ENCODE measurements at regions not wholly inside any gene's neighbourhood (a gene's known extent, or its start where the extent isn't known, plus 50 kb on each side); places are given as distances from the start of the nearest gene placed in this dataset.

DNA sequence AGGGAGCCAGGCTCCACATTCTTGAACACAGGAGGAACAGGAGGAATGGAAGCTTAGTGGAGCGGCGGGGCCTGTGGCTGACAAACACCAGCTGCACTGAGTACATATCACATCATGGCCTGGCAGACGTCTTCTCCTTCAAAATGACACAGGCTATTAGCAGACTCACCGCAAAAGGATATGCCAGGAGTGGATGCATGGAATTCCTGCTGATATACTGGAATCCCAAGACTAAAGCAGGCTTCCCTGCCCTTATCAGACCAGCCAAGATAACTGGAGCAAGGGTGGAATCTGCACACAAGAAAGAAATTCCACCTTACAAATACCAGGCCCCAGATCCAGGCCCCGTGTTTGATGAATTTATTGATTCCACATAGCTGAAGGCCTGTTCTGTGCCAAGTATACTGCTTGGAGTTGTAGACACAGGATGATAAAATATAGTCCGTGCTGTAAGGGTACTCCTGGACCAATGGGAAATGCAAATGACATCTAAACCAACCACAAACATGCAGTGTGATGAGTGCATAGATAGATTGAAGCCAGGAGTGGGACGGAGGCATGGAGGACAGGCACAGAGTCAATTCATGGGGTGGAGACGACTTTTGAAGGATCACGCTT is 480.5 kb upstream of the ZMIZ1 start:
- TF ChIP-seq TEAD4 (IDR thresholded peaks at IDR 0.05) (no peak), TCF12 (IDR thresholded peaks at IDR 0.05; ENCODE audit: low read depth) (no peak), CREB1 (IDR thresholded peaks at IDR 0.05; ENCODE audit: low read depth) (no peak), YY1 (IDR thresholded peaks at IDR 0.05; ENCODE audit: low read depth) (no peak), USF1 (IDR thresholded peaks at IDR 0.05) (no peak), CEBPB (IDR thresholded peaks at IDR 0.05) (no peak), EGR1 (IDR thresholded peaks at IDR 0.05) (no peak), FOXM1 (IDR thresholded peaks at IDR 0.05; ENCODE audit: borderline replicate concordance, low read depth) (no peak), MAX (IDR thresholded peaks at IDR 0.05) (no peak)

GRCh38 chr10:78589687-78590086 is 479.1 kb upstream of the ZMIZ1 start:
- TF ChIP-seq EP300 (IDR thresholded peaks at IDR 0.05; ENCODE audit: borderline replicate concordance), result no peak
- TF ChIP-seq FOXM1 (IDR thresholded peaks at IDR 0.05; ENCODE audit: borderline replicate concordance, low read depth), result no peak
- no peak for TF ChIP-seq NFIC (IDR thresholded peaks at IDR 0.05)
- no peak for TF ChIP-seq CEBPB (IDR thresholded peaks at IDR 0.05)
- no peak for TF ChIP-seq ZBTB7A (IDR thresholded peaks at IDR 0.05; ENCODE audit: low read depth)
- TF ChIP-seq TCF12 (IDR thresholded peaks at IDR 0.05; ENCODE audit: low read depth), result no peak
- no peak for TF ChIP-seq EGR1 (IDR thresholded peaks at IDR 0.05)
- no peak for TF ChIP-seq MAX (IDR thresholded peaks at IDR 0.05)
- no peak for TF ChIP-seq TAF1 (IDR thresholded peaks at IDR 0.05; ENCODE audit: low read depth)
- TF ChIP-seq TEAD4 (IDR thresholded peaks at IDR 0.05), result no peak
- no peak for TF ChIP-seq REST (IDR thresholded peaks at IDR 0.05; ENCODE audit: low read depth)
- no peak for TF ChIP-seq USF1 (IDR thresholded peaks at IDR 0.05)
- TF ChIP-seq CREB1 (IDR thresholded peaks at IDR 0.05; ENCODE audit: low read depth), result no peak
- TF ChIP-seq YY1 (IDR thresholded peaks at IDR 0.05; ENCODE audit: low read depth), result no peak
- TF ChIP-seq RAD21 (IDR thresholded peaks at IDR 0.05; ENCODE audit: low read depth), result no peak

DNA sequence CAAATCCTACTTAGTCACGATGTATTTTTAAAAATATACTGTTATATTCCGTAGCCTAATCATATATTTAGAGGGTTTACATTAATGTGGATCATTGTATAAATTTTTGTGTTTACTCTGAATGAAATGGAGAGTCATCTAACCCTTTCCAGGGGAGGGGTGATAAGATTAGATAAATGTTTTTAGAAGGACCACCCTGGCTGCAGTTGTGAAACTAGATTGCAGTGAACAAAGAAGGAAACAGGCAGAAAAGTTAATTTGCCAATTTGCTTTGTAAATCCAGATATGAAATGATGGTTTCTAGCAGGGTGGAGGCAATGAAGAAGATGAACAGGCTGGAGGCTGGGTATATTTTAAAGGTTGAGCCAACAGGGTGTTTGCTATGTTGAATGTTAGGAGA is 477.7 kb upstream of the ZMIZ1 start:
- TF ChIP-seq CEBPB (IDR thresholded peaks at IDR 0.05) (no peak), USF1 (IDR thresholded peaks at IDR 0.05) (no peak), EGR1 (IDR thresholded peaks at IDR 0.05) (no peak), REST (IDR thresholded peaks at IDR 0.05; ENCODE audit: low read depth) (no peak), EP300 (IDR thresholded peaks at IDR 0.05; ENCODE audit: borderline replicate concordance) (no peak), ZBTB7A (IDR thresholded peaks at IDR 0.05; ENCODE audit: low read depth) (no peak), CREB1 (IDR thresholded peaks at IDR 0.05; ENCODE audit: low read depth) (no peak), TCF12 (IDR thresholded peaks at IDR 0.05; ENCODE audit: low read depth) (no peak), RAD21 (IDR thresholded peaks at IDR 0.05; ENCODE audit: low read depth) (no peak)

DNA sequence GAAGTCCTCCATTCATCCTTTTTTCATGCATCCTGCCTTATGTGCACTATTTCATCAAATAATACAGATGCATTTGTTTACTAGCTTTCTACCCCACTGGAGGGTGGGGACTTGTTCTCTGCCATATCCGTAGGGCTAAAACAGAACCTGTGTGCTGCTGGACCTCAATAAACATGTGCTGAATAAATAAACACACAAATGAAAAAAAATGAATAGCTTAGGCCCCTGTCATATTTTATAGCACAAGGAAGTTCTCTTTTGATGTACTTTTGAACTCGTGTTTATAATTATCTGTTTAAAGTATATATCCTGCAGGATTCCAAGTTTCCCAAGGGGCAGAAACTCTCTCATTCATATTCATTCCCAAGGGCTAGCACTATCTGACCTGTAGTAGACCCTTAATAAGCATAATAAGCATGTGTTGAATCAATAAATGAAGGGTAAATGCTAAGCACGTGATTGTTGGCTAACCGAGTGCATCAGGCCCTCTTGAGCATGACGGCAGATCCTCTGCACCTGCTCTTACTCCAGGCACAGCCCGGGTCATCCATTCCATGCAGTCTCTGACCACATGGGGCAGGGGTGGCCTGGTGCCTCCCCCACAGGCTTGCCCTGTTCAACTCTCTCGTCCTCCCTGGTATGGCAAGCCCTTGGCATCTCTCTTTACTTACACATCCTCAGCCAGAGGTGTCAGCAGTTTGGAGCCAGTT is 474.1 kb upstream of the ZMIZ1 start:
- TF ChIP-seq EGR1 (IDR thresholded peaks at IDR 0.05) (no peak), EP300 (IDR thresholded peaks at IDR 0.05; ENCODE audit: borderline replicate concordance) (no peak), CEBPB (IDR thresholded peaks at IDR 0.05) (no peak), USF1 (IDR thresholded peaks at IDR 0.05) (no peak), FOXM1 (IDR thresholded peaks at IDR 0.05; ENCODE audit: borderline replicate concordance, low read depth) (no peak), NFIC (IDR thresholded peaks at IDR 0.05) (no peak), TCF12 (IDR thresholded peaks at IDR 0.05; ENCODE audit: low read depth) (no peak), RAD21 (IDR thresholded peaks at IDR 0.05; ENCODE audit: low read depth) (no peak), REST (IDR thresholded peaks at IDR 0.05; ENCODE audit: low read depth) (no peak), TAF1 (IDR thresholded peaks at IDR 0.05; ENCODE audit: low read depth) (no peak)

Data from Ishikawa (cell line).